DOHH2 (cell line): ENCODE measurements at regions not wholly inside any gene's neighbourhood (a gene's known extent, or its start where the extent isn't known, plus 50 kb on each side); places are given as distances from the start of the nearest gene placed in this dataset.

ENCODE experiments used
- H3F3A ChIP-seq: fragments of 200-600 bp; sonication (generic), shearing (Covaris generic); 2 replicates; pipeline ENCODE4 v1.6.0; 2016; ENCODE audit warnings: antibody characterized with exemption, mild to moderate bottlenecking; ENCODE audit not compliant: control insufficient read depth, insufficient read depth
- H3K27ac ChIP-seq: fragments of 200-600 bp; sonication (generic); 2 replicates; pipeline ENCODE4 v1.5.1; 2014; ENCODE audit warnings: low read depth, mild to moderate bottlenecking, low read length, moderate library complexity
- H3K27me3 ChIP-seq: fragments of 200-600 bp; sonication (generic); 2 replicates; pipeline ENCODE4 v1.6.1; 2014; ENCODE audit warnings: mild to moderate bottlenecking, low read length, mixed read lengths; ENCODE audit not compliant: control insufficient read depth
- H3K36me3 ChIP-seq: fragments of 200-600 bp; sonication (generic); 2 replicates; pipeline ENCODE4 v1.6.1; 2014; ENCODE audit warnings: mild to moderate bottlenecking, low read length, moderate library complexity, mixed read lengths; ENCODE audit not compliant: control insufficient read depth
- H3K4me1 ChIP-seq: fragments of 200-600 bp; sonication (generic); 2 replicates; pipeline ENCODE4 v1.6.1; 2014; ENCODE audit warnings: mild to moderate bottlenecking, low read length, mixed read lengths; ENCODE audit not compliant: control insufficient read depth
- H3K4me2 ChIP-seq: fragments of 200-600 bp; sonication (generic); 2 replicates; pipeline ENCODE4 v1.6.0; 2014; ENCODE audit warnings: mild to moderate bottlenecking, low read length, moderate library complexity
- H3K4me3 ChIP-seq: fragments of 200-600 bp; sonication (generic); 2 replicates; pipeline ENCODE4 v1.5.1; 2014; ENCODE audit warnings: mild to moderate bottlenecking, low read length, mixed read lengths
- H3K79me2 ChIP-seq: fragments of 200-600 bp; sonication (generic); 2 replicates; pipeline ENCODE4 v1.6.1; 2014; ENCODE audit warnings: mild to moderate bottlenecking, low read length, mixed read lengths; ENCODE audit not compliant: control insufficient read depth
- H3K9me2 ChIP-seq: fragments of 200-600 bp; sonication (generic); replicated peaks from 2 replicates; pipeline ENCODE4 v1.6.1; 2014; ENCODE audit warnings: mild to moderate bottlenecking, low read length, mixed read lengths; ENCODE audit not compliant: control insufficient read depth
- H3K9me3 ChIP-seq: fragments of 200-600 bp; sonication (generic); 2 replicates; pipeline ENCODE4 v1.6.1; 2014; ENCODE audit warnings: antibody characterized with exemption, low read length, mixed read lengths; ENCODE audit not compliant: control insufficient read depth, insufficient read depth
- H4K20me1 ChIP-seq: fragments of 200-600 bp; sonication (generic); 2 replicates; pipeline ENCODE4 v1.6.0; 2014; ENCODE audit warnings: low read depth, mild to moderate bottlenecking, antibody characterized with exemption, low read length, moderate library complexity; ENCODE audit not compliant: control insufficient read depth, insufficient read depth
- EZH2phosphoT487 ChIP-seq: fragments of 200-600 bp; sonication (generic); IDR thresholded peaks from 2 replicates; pipeline ENCODE4 v1.6.1; 2017; ENCODE audit warnings: borderline replicate concordance, mild to moderate bottlenecking, antibody characterized with exemption, low read length, moderate library complexity, mixed read lengths
- TF ChIP-seq, protein P1 (sequence below): fragments of 200-600 bp; sonication (generic); IDR thresholded peaks from one replicate; pipeline ENCODE4 v1.5.1; 2014; ENCODE audit warnings: antibody characterized with exemption, mild to moderate bottlenecking, low read depth, low read length; ENCODE audit not compliant: poor library complexity, severe bottlenecking

DNA sequence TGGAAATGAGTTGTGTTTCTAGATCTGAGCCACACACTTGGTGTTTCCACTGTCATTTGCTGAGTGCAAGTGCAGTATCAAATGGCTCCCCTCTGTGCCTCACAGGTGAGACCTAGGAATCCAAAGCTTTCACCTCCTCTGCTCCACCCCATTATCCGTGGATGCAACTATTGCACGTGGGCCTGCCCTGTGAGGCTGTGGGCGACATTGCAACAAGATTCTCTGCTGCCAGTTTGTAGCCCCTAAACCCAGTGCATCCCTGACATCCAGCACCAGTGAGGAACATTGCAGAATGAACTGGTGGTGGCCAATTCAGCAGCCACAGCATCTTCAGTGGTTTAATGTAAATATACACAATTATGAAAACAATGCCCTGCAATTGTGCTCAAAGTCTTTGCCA, 115.0 kb upstream of the FOXA2 start:
- H3K27me3 ChIP-seq: no peaks in the 10 kb centered on the region
- no peaks in the 10 kb centered on the region for H3K79me2 ChIP-seq
- no peaks in the 10 kb centered on the region for H4K20me1 ChIP-seq
- H3K27ac ChIP-seq: no peak overlapping the region
- no peak overlapping the region for H3K4me3 ChIP-seq
- no peak overlapping the region for H3K4me2 ChIP-seq
- no peaks in the 10 kb centered on the region for H3K36me3 ChIP-seq
- TF ChIP-seq, protein P1, sequence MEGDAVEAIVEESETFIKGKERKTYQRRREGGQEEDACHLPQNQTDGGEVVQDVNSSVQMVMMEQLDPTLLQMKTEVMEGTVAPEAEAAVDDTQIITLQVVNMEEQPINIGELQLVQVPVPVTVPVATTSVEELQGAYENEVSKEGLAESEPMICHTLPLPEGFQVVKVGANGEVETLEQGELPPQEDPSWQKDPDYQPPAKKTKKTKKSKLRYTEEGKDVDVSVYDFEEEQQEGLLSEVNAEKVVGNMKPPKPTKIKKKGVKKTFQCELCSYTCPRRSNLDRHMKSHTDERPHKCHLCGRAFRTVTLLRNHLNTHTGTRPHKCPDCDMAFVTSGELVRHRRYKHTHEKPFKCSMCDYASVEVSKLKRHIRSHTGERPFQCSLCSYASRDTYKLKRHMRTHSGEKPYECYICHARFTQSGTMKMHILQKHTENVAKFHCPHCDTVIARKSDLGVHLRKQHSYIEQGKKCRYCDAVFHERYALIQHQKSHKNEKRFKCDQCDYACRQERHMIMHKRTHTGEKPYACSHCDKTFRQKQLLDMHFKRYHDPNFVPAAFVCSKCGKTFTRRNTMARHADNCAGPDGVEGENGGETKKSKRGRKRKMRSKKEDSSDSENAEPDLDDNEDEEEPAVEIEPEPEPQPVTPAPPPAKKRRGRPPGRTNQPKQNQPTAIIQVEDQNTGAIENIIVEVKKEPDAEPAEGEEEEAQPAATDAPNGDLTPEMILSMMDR: no peak
- TF ChIP-seq EZH2phosphoT487: no peak
- H3K9me2 ChIP-seq: no peaks in the 10 kb centered on the region
- H3K4me1 ChIP-seq: no peaks in the 10 kb centered on the region
- no peaks in the 10 kb centered on the region for H3F3A ChIP-seq
- no peaks in the 10 kb centered on the region for H3K9me3 ChIP-seq

DNA sequence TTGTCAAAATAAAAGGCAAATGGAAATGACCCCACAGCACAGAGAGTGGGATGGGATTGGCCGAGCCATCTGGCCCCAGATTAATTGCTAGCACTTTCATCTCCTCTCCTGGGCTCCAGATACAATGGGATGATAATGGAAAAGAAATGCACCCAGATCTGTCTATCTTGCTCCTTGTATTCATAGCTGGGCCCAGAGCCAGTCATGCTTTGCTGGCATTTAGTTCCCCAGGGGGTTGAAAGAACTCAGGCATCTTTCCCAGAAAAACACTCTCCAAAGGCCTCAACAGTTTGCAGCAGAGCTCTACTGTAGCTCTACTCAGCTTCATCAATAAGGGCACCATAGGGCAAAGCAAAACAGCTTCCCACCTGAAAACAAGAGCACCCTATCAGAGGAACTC, 116.0 kb upstream of the FOXA2 start:
- H4K20me1 ChIP-seq: no peaks in the 10 kb centered on the region
- no peak overlapping the region for H3K4me2 ChIP-seq
- no peak overlapping the region for H3K4me3 ChIP-seq
- no peaks in the 10 kb centered on the region for H3K27me3 ChIP-seq
- H3K36me3 ChIP-seq: no peaks in the 10 kb centered on the region
- no peaks in the 10 kb centered on the region for H3K9me3 ChIP-seq
- no peaks in the 10 kb centered on the region for H3K79me2 ChIP-seq
- H3K9me2 ChIP-seq: no peaks in the 10 kb centered on the region
- no peak for TF ChIP-seq EZH2phosphoT487
- TF ChIP-seq, protein P1: no peak
- no peaks in the 10 kb centered on the region for H3K4me1 ChIP-seq
- no peaks in the 10 kb centered on the region for H3F3A ChIP-seq
- no peak overlapping the region for H3K27ac ChIP-seq

DNA sequence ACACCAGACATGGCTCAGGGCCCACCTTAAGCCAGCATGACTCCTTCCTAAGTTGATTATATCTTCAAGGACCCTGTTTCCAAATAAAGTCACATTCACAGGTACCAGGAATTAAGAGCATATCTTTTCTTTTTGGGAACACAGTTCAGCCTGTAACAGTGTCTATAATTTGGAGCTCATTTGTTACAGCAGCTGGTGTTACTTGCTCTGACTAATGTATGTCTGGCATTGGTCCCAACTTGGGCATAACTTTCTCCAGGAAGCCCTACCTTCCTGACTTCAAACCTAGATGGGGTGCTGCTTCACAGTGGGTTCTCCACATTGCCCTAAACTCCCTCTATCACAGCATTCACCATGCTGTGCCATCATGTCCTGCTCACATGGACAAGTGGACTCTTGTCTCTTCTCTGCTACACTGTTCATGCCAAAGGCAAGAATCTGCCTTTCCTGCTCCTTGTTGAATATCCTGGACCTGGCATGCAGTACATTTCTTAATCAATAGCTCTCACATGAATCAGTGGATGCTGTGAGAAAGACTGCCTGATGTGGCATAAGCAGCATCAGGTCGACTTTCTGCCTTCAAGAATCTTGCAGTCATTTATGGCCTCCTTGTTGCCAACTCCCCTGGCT, 117.4 kb upstream of the FOXA2 start:
- H3K36me3 ChIP-seq: no peaks in the 10 kb centered on the region
- no peak overlapping the region for H3K4me3 ChIP-seq
- no peaks in the 10 kb centered on the region for H3K9me2 ChIP-seq
- H4K20me1 ChIP-seq: no peaks in the 10 kb centered on the region
- H3K27ac ChIP-seq: no peak overlapping the region
- H3K79me2 ChIP-seq: no peaks in the 10 kb centered on the region
- no peaks in the 10 kb centered on the region for H3F3A ChIP-seq
- H3K27me3 ChIP-seq: no peaks in the 10 kb centered on the region
- no peak overlapping the region for H3K4me2 ChIP-seq
- TF ChIP-seq EZH2phosphoT487: no peak
- TF ChIP-seq, protein P1: no peak
- no peaks in the 10 kb centered on the region for H3K9me3 ChIP-seq
- H3K4me1 ChIP-seq: no peaks in the 10 kb centered on the region

DNA sequence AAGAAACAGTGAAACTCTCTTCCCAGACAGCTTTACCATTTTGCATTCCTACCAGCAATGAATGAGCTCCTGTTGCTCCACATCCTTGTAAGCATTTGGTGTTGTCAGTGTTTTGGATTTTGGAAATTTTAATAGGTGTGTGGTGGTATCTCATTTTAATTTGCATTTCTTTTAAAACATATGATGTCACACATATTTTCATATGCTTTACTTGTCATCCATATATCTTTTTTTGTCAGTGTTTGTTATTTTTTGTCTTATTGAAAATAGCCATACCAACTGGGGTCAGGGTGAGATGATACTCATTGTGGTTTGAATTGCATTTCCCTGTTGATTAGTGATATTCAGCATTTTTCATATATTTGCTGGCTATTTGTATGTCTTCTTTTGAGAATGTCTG, 119.5 kb upstream of the FOXA2 start:
- TF ChIP-seq, protein P1: no peak
- Histone ChIP-seq H3F3A (no peaks in the 10 kb centered on the region), H3K79me2 (no peaks in the 10 kb centered on the region), H3K27ac (no peak overlapping the region), H3K4me3 (no peak overlapping the region), H3K4me1 (no peaks in the 10 kb centered on the region), H3K9me2 (no peaks in the 10 kb centered on the region), H3K4me2 (no peak overlapping the region), H3K36me3 (no peaks in the 10 kb centered on the region), H3K27me3 (no peaks in the 10 kb centered on the region), H3K9me3 (no peaks in the 10 kb centered on the region), H4K20me1 (no peaks in the 10 kb centered on the region)
